Cardiac fibroblast (primary cell): ENCODE measurements at regions not wholly inside any gene's neighbourhood (a gene's known extent, or its start where the extent isn't known, plus 50 kb on each side); places are given as distances from the start of the nearest gene placed in this dataset.
"Not testable (repeated sequence)": the region's sequence is repeated elsewhere in the genome, so short reads cannot be mapped to it uniquely, and the experiment has no call there.

Experiments
- DNase-seq, 2 donors: peaks; one replicate each; pipeline versions ENCODE4 v3.0.0 to v3.0.0-alpha.2; 2010; ENCODE audit warnings: low read depth in 2 of 2
- H3K4me3 ChIP-seq, 2 donors: replicated peaks in 1 of 2; 1 replicate in 1 of 2; 2 replicates in 1 of 2; pipeline ENCODE4 v1.5.1; 2011; ENCODE audit warnings: low read depth in 2 of 2, low read length in 2 of 2, mild to moderate bottlenecking in 2 of 2, moderate library complexity in 1 of 2
- CTCF ChIP-seq: IDR thresholded peaks from one replicate; pipeline ENCODE4 v1.5.1; 2011; ENCODE audit warnings: low read depth, mild to moderate bottlenecking, low read length, inconsistent platforms

DNA sequence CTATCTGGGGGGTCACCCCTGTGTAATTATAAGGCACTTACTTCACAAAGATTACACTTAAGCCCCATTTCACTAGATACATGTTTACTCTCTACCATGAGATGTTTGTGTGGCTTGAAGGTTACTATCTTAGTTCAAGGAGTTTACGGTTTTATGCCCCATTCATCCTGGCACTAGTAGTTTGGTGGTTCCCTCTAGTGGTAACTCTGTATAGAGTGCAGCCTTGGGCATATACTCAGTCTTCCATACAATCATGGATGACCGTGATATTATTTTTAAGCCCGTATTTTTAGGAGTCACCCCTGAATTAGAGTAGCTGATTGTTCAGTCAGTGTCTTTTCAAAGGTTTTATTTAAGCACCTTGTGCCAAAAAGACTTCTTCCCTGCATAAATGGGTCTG lies 109.9 kb upstream of the FAM47C start:
- no peak overlapping the region for H3K4me3 ChIP-seq
- peak; percentile 43 for TF ChIP-seq CTCF
- DNase-seq = peak; percentile 1

DNA sequence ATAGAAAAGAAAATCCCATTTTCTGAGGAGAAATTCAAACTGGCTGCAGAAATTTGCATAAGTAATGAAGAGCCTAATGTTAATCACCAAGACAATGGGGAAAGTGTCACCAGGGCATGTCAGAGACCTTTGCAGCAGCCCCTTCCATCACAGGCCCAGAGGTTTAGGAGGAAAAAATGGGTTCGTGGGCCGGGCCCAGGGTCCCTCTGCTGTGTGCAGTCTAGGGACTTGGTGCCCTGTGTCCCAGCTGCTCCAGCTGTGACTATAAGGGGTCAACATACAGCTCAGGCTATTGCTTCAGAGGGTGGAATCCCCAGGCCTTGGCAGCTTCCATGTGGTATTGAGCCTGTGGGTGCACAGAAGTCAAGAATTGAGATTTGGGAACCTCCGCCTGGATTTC lies 103.6 kb upstream of the FAM47C start:
- H3K4me3 ChIP-seq, DNase-seq: not testable (repeated sequence)

DNA sequence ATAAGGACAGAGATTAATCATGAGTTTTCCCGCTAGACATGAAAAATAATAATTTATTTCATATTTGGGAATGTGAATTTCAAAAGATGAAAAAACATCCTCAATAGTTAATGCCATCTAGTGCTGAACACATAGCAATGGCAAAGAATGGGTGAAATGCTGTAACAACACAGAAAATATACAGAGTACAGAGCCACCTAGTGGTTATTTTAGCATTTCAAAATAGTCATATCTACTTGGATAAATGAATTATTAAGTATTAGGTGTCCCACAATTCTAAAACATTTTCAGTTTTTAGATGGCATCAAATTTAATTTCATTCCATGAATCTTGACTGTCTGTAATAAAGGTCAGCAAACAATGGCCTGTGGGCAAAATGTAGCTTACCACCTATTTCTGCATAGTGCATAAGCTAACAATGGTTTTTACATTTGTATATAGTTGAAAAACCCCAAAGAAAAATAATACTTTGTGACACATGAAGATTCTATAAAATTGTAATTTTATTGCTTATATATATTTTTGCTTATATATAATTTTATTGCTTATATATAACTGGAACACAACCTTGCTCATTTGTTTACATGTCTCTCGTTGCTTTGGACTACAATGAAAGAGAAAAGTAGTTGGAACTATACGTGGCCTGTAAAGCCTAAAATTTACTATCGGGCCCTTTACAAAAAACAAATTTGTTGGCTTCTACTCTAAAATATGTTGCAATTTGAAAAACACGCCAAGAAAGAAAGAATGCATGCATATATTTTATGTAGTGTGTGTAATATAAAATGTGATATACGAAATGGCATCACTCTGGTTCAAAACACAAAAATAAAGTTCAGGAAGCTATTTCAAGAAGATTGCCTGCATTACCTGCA lies 99.1 kb upstream of the FAM47C start:
- TF ChIP-seq CTCF = peak; percentile 41
- DNase-seq = peak; percentile 34 to 43
- H3K4me3 ChIP-seq = no peak overlapping the region

GRCh38 chrX:36909676-36910030 lies 98.5 kb upstream of the FAM47C start:
- no peak for TF ChIP-seq CTCF
- H3K4me3 ChIP-seq = no peak overlapping the region
- peak; percentile 1 to 18 for DNase-seq

- no peak overlapping the region for H3K4me3 ChIP-seq
- DNase-seq = no peak
- no peak for TF ChIP-seq CTCF
Measured at GRCh38 chrX:36913551-36913950, 94.6 kb upstream of the FAM47C start.

DNA sequence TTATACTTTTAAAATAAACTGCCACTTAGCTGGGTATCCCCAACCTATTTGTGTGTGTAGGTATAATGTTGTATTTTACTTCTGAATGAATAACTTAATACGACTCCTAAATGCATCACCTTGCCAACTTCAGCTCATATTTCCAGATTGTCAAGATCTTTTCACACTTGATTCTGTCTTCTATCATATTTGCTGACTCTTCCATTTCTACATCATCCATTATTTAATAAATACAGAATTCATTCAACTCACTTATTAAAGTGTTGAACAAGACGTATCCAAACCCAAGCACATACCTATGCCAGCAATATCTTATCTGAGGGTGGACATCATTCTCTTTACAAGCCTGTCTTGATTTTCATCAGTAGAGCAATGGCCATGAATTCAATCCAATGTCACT lies 91.2 kb upstream of the FAM47C start:
- DNase-seq = no peak
- H3K4me3 ChIP-seq = no peak overlapping the region
- TF ChIP-seq CTCF = no peak

DNA sequence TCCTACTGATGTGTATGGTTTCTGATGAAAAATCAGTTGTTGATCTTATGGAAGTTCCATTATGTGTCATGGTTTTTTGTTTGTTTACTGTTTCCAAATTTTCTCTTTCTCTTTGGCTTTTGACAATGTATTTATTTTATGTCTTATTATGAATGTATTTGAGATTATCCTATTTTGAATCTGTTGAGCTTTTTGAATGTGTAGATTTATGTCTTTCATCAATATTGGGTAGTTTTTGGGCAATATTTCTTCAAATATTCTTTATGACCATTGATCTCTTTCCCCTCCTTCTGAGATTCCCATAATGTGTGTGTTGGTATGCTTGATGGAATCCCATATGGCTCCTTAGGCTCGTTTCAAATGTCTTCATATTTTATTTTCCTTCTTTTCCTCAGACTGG lies 80.5 kb upstream of the FAM47C start:
- TF ChIP-seq CTCF = no peak
- H3K4me3 ChIP-seq = no peak overlapping the region
- DNase-seq = no peak
